ENCODE measurements at regions not wholly inside any gene's neighbourhood (a gene's known extent, or its start where the extent isn't known, plus 50 kb on each side); places are given as distances from the start of the nearest gene placed in this dataset.
"Not testable (repeated sequence)": the region's sequence is repeated elsewhere in the genome, so short reads cannot be mapped to it uniquely, and the experiment has no call there.

DNA sequence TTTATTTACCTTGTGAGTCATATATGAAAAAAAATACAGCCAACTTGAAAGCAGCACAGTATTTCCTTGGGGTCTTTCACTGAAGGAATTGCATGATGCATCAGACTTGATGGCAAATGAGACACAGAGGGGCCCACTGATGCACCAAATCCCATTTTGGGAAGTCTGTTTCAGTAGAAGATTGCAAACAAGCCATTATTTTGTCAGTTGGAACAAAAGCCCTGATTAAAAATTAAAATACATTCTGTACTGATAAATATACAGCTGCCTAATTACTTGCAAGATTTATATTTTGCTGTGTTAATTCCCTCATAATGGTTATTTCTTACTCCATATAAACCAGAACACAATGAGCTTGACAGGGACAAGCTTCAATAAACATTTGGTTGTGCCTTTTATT is 370.4 kb downstream of the SUCLG1 start:
- no peak for ATAC-seq
- no peak for DNase-seq (ENCODE audit: low spot score)
- intact Hi-C loops (cut with DNase I): no loop called here

DNA sequence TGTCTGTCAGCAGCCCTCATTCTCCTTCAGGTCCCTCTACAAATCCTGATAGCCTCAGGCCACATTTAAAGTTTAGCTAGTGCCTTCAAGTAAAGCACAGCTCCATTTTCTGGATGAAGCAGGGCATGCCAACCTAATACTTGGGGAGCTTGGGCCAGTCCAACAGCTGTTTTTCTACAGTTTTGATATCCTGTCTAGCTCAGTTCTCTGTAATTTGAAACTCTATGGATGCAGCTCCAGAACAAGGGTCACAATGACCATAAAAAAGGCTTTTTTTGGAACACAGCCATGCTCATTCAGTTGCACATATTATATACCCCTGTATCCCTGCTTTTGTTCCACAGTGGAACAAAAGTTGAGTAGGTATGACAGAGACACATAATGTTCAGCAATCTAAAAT is 373.5 kb downstream of the SUCLG1 start:
- ATAC-seq (no peak), DNase-seq (ENCODE audit: low spot score) (no peak)
- intact Hi-C loops (cut with DNase I): no loop called here

DNA sequence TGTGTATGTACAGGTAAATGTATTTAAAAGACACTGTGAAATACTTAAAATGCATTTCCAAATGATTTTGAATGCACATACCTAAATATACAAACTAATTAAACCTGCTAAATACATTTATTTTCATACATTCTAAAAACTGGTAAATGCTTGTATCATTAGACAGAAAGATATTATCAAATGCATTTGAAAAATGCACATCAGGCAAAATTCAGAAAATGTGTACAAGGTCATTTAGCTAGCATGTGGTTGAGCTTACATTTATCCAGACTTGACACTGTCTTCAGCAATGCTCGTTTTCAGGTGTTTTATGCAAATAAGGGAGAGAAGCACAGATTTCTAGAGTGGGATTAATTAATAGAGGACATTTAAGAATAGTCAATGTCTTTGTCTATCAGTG is 374.2 kb downstream of the SUCLG1 start:
- intact Hi-C loops (cut with DNase I): no loop called here
- DNase-seq (ENCODE audit: low spot score) (no peak), ATAC-seq (no peak)

DNA sequence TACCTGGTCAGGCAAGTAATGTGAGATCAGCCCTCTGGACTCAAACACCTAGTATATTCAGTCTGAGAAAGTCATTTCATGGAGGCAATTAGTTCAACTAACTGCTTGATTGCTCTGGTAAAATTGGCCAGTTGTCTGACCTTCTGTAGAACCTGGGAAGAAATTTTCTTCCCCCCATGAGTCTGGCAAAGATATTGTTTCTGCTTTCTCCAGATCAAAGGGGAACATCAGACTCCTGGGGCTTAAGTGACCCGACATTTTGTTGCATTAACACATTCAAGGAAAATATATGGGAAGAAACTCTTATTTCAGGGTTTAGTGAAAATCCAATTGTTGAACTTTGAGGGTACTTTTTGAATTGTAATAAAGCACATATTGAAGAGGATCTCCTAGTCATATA is 375.1 kb downstream of the SUCLG1 start:
- no peak for DNase-seq (ENCODE audit: low spot score)
- intact Hi-C loops (cut with DNase I): no loop called here
- no peak for ATAC-seq

DNA sequence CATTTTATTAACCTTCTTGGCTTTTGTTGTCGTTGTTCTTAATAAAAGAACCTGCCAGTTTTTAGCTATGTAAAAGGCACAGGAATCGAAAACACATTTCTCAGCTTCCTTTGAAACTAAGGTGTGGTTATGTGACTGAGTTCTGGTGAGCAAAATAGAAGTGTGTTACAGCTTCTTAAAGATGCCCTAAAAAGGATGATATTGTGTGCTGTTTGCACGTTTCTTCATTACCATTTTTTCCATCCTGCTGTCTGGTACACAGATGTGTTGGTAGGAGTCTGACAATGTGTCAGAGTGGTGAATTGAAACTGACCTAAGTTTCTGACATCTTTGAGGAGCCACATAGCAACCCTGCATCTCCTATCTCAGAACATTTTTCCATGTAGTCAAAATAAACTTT is 380.6 kb downstream of the SUCLG1 start:
- intact Hi-C loops (cut with DNase I): no loop called here
- ATAC-seq: no peak
- no peak for DNase-seq (ENCODE audit: low spot score)

DNA sequence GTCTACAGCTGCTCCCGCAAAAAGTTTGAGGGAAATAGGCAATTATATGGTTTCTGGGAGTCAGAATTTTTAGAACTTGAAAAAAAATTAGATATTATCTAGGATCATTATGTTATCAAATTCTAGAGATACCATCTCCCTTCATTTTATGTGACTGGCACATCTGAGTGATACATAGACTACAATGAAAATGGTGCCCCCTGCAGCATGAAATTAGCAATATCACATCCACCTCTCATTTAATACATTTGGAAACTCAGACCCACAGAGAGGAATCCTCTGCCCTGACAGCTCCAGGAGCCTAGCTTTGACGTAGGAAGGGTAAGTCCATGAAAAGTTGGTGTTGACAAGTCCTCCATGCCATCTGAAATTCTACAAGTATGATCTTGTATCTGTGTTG is 381.6 kb downstream of the SUCLG1 start:
- no peak for DNase-seq (ENCODE audit: low spot score)
- no peak for ATAC-seq
- intact Hi-C loops (cut with DNase I): no loop called here

DNA sequence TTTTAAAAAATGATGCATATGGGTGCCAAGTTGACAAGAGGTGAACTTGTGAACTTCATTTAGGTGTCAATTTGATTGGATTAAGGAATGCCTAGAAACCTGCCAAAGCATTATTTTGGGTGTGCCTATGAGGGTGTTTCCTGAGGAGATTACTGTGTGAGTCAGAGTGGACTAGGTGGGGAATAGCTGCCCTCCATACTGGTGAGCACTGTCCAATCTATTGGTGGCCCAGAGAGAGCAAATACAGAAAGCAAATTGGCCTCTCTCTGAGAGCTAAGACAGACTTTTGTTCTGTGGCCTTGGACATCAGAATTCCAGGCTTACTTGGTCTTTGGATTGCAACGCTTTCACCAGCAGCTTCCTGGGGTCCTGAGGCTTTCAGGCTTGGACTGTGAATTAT is 388.0 kb downstream of the SUCLG1 start:
- DNase-seq (ENCODE audit: low spot score): no peak
- no peak for ATAC-seq
- intact Hi-C loops (cut with DNase I): no loop called here

DNA sequence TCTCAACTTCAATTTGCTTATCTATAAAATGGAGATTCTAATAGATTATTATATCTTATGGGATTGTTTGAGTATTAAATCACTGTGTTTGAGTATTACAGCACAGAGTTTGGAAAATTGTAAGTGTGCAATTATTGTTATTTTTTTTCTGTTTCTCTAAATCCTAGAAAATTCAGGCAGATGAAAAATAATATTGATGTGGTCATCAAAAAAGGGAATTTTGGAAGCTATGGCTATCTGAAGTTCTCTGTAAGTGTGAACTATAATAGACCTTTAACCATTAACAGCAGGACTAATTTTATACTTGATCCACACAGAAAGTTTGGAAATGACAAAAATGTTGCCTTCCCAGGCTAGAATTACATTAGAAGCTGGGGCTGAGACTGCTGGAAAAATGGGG is 393.2 kb downstream of the SUCLG1 start:
- intact Hi-C loops (cut with DNase I): no loop called here
- ATAC-seq (no peak), DNase-seq (ENCODE audit: low spot score) (no peak)

DNA sequence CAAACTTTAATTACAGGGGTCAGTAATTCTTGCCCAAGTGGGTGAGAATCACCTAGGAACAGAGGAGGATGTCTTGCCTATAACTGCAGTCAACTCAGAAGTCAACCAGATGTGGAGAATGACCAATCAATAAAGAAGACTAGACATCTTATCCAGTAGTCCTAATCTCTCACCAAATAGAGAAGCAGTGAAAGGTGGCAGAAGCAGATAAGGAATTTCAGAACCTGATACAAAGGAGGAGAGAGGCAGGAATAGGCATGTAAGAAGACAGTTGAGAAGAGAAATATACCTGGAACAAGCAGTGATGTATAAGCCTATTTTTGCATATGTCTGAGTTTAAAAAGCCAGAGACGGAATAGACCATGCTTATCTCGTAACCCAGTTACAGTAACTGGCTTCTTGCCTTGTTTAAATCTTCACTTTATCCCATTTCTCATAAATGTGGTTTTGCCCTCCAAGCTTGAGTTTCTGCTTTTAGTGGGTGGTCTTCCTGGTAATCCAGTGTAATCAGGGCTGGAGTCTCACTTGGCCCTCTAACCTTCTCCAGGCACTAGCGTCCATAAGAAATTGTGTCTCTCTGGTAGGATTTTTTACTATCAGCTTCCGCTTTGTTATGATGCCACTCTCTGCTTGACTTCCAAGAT is 401.0 kb downstream of the SUCLG1 start:
- intact Hi-C loops (cut with DNase I): no loop called here
- no peak for DNase-seq (ENCODE audit: low spot score)
- ATAC-seq: no peak

DNA sequence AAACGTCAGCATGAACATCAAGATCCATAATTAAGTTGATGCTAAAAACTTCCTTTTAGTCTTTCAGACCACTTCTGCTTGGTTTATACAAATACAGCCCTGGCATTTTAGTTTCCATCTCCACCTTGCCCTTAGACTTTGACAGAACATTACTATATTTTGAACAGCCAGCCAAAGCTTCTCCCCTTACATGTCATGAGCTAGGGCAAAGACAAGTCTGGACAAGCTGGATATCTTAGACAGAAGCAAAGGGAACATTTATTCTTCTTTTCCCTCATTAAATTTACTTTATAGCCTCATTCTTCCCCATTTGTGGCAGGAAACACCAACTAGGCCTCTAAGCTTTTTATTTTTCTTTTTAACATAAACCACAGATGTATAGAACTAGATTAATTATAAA is 403.3 kb downstream of the SUCLG1 start:
- intact Hi-C loops (cut with DNase I): no loop called here
- no peak for ATAC-seq
- DNase-seq (ENCODE audit: low spot score): no peak

DNA sequence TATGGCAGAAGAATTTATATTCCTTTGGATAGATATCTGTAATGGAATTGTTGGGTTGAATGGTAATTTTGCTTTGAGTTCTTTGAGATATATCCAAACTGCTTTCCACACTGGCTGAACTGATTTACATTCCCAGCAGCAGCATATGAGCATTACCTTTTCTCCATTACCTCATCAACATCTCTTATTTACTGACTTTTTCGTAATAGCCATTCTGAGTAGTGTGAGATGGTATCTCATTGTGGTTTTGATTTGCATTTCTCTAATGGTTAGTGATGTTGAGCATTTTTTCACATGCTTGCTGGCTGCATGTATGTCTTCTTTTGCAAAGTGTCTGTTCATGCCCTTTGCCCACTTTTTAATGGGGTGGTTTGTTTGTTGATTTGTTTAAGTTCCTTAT is 404.5 kb downstream of the SUCLG1 start:
- ATAC-seq; intact Hi-C loops (cut with DNase I); DNase-seq (ENCODE audit: low spot score): not testable (repeated sequence)

DNA sequence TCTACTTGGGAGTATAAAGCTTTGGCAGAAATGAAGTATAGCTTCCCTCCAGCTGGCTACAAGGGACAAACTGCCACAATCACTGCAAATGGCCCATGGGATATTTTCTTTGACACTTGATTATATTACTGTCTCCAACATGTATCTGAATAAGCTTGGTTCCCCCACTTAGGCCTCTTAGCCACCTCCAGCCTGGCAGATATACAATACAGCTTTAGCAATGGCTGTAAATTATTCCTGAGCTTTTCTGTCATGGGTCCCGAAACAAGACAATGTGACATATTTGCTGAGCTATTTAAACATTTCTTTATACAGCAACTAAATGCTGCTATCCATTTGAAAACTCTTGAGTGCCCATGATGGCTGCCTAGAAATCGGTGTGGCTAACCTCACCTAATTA is 406.2 kb downstream of the SUCLG1 start:
- ATAC-seq (no peak), DNase-seq (ENCODE audit: low spot score) (no peak)
- intact Hi-C loops (cut with DNase I): no loop called here

DNA sequence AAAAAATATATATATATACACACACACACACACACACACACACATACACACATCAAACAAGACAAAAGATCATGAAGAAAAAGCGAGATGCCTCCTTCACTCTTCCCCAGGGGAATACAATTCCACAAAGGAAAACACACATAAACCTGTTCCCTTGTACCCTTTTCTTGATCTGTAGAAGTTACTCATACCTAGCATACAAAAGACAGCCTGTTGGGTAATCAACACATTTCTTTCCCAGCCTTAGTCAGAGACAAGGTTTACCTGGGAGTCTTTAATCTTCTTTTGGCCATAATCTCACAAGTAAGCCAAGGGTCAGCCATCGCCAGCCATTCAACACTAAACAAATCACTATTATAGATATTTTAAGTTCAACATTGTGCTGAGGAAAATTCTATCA is 407.0 kb downstream of the SUCLG1 start:
- DNase-seq (ENCODE audit: low spot score): no peak
- intact Hi-C loops (cut with DNase I): no loop called here
- no peak for ATAC-seq

DNA sequence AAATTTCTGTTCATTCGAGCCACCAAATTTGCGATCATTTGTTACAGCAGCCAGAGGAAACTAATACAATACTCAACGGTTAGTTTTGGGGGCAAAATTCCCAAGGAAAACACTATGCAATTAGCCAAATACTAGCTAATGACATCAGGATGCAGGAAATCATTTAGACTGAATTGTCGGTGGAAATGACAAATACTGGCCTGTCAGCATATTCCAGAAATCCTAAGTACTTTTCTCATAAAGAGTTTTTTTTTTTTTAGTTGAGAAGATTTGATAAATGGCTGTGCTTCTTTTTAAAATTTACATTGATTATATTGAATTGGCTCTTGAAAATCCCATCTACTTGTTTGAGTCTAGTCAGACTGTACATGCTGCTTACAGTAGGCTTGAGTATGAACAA is 410.1 kb downstream of the SUCLG1 start:
- DNase-seq (ENCODE audit: low spot score) (no peak), ATAC-seq (no peak)
- intact Hi-C loops (cut with DNase I): no loop called here

DNA sequence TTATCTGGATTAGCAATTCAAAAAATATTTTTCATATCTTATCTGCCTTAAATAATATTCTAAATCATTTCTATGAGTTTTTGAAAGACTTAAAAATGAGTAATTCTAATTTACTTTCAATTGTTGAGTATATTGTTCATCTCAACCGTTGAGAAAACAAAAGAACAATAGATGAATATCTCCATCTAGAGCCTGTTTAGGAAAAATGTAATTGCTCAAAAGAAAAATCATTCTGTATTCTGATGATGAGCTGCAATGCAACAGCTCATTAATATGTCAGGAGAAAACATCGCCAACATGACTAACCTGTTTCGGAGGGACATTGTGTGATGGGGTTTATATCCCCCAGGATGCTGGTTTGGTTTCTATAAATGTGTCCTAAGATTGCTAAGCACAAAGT is 417.6 kb downstream of the SUCLG1 start:
- intact Hi-C loops (cut with DNase I): no loop called here
- no peak for DNase-seq (ENCODE audit: low spot score)
- ATAC-seq: no peak

DNA sequence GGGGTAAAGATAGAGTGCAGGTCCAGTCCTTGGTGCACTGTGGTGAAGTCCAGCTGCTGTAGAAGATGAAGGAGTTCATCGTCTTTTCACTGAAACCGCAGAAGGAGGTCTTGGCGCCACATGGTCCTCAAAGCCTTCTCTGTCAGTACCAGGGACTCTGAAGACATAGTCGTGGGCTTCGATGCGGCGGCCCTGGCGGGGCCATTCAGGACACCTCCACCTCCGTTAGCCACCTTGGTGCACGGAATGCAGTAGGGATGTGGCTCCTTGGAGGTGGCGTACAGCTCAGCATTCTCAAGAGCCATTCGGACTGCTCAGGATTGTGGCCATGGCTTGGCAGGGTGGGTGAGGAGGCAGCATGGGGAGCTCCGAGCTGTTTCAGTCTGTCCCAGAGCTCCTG is 418.8 kb downstream of the SUCLG1 start:
- ATAC-seq (no peak), DNase-seq (ENCODE audit: low spot score) (no peak)

DNA sequence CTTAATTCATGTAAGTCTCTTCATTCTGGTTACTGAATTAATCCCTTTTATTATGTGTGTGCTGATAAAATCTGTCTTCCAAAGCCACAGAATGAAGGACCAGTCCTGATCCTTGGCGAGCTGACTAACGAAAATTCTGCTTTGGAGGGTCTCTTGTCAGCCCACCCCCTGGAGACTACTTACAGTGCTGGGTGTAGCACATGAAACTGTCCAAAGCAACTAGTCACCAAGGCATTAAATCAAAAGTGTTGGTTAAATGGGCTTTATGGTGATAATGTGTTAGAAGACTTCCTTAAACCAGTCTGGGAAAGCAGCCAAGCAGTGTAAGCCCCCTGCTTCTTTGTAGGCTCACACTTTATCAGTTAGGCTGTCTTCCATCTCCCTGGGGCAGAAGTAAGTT is 420.2 kb downstream of the SUCLG1 start:
- intact Hi-C loops (cut with DNase I): no loop called here
- DNase-seq (ENCODE audit: low spot score): no peak
- ATAC-seq: no peak

More for the DNA sequence above, 418.8 kb downstream of the SUCLG1 start:
- intact Hi-C loops (cut with DNase I): no loop called here

DNA sequence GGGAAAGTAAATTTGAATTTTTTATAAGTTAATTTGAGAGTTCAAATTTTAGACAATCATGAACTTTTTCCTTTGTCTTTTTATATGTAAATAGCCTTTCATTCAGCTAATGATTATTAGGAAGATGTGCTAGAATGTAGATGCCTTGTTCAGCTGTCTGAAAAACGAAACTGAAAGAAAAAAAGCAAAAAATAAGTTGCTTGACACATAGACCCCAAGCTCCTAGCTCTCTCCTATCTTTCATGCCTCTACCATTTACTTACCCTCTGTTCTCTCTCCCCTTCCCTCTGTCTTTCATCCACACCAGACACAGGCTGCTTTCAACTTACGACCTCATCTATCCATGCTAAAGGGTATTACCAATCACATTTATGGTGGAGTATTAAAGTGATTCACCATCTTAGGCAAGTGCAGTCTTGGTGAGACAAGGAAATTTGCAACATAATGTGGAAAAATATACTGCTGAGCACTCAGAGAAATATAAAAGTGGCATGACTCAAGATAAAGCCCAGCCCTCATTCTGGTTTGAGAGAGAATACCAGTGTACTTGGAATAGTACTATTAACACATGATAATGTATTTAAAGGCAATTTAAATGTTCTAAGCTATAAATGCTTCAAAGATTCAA is 425.6 kb downstream of the SUCLG1 start:
- ATAC-seq: no peak
- intact Hi-C loops (cut with DNase I): no loop called here
- no peak for DNase-seq (ENCODE audit: low spot score)

DNA sequence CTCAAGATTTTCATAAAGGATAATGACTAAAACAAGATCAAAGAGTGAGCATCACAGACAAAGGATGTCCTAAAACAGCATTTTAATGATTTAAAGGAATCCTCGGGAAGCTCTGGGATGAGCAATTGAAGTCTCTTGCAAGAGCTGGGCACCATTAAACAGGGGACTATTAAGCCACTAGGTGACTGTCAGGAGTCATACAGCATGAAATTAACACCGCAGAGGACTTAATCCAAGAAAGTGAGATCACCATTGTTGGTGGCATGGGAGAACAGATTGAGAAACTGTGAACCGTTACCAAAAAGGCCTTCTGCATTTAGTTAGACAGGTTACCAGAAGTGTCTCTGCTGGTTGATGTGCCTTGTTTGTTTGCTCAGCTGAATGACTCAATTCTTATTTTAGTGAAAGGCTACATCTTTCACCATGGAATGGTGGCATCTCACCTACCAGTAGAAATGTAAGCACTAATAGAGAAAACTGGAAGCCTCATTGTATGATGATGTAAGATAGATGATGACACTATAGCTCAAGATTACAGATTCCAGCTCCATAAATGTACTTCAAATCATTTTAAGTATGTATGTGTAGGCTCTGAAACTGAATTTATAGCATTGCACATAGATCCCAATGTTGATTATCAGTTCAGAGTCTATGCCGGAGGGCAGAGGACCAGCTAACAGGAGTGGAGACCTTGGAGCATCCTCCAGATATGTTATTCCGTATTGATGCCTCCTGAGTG is 427.6 kb downstream of the SUCLG1 start:
- ATAC-seq (no peak), DNase-seq (ENCODE audit: low spot score) (no peak)
- intact Hi-C loops (cut with DNase I): no loop called here

DNA sequence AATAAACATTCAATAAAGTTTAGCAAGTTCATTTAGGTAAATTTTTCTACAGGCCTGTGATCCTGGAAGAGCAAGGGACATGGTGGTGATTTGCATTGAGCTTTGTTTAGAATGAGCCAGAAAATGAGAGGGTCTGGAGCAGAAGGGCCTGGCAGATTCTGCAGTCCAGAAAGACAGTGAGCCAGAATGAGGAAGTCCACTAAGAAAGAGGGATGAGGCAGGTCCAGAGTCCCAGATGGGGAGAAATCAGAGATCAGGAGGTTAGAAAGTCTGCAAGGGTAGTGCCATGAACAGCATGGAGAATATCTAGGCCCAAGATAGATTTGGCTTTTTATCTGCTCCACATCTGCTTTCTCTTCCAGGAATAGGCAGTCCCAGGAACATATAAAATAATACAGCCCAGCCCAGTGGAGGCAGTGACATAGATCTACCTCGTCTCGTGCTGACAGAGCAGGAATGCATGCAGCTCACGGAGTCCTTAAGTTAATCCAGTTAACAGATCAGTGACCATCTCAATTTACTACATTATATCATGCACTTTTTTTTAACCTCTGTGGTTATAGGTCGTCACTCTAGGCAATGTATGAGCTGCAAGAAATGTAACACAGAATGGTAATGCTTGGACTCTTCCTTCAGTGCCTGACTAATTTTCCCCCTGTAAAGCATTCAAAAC is 429.0 kb downstream of the SUCLG1 start:
- DNase-seq (ENCODE audit: low spot score) (no peak), ATAC-seq (no peak)
- intact Hi-C loops (cut with DNase I): no loop called here
